MM.1S (cell line): ENCODE measurements at regions not wholly inside any gene's neighbourhood (a gene's known extent, or its start where the extent isn't known, plus 50 kb on each side); places are given as distances from the start of the nearest gene placed in this dataset.

Experiments
- CTCF ChIP-seq: fragments of 300-600 bp; sonication (generic); IDR thresholded peaks from 2 replicates; pipeline ENCODE4 v1.5.1; 2016; ENCODE audit warnings: antibody characterized with exemption, low read length, mixed read lengths
- EZH2 ChIP-seq: fragments of 300-600 bp; sonication (generic); optimal IDR thresholded peaks from 2 replicates; pipeline ENCODE3; 2017; ENCODE audit warnings: low read depth, mild to moderate bottlenecking, antibody characterized with exemption, low read length, mixed read lengths
- EZH2phosphoT487 ChIP-seq: fragments of 300-600 bp; sonication (generic); IDR thresholded peaks from 2 replicates; pipeline ENCODE4 v1.6.1; 2018; ENCODE audit warnings: antibody characterized with exemption, low read length

- no peak for TF ChIP-seq CTCF
- TF ChIP-seq EZH2phosphoT487, result no peak
- no peak for TF ChIP-seq EZH2
Measured at GRCh38 chr3:64303401-64303800, 78.1 kb upstream of the PRICKLE2 start.
